Left ventricle myocardium inferior (tissue), 1 donor: ENCODE measurements at regions not wholly inside any gene's neighbourhood (a gene's known extent, or its start where the extent isn't known, plus 50 kb on each side); places are given as distances from the start of the nearest gene placed in this dataset.

ENCODE experiments used
- DNase-seq: peaks from one replicate; pipeline ENCODE4 v3.0.0-alpha.2; 2020
- H3K27ac ChIP-seq: fragments of 200-600 bp; replicated peaks from 2 replicates; pipeline ENCODE4 v1.8.0; 2021
- H3K27me3 ChIP-seq: fragments of 200-600 bp; 2 replicates; pipeline ENCODE4 v1.8.0; 2021; ENCODE audit warnings: low read depth
- H3K36me3 ChIP-seq: fragments of 200-600 bp; 2 replicates; pipeline ENCODE4 v1.8.0; 2021
- H3K4me1 ChIP-seq: fragments of 200-600 bp; 2 replicates; pipeline ENCODE4 v1.8.0; 2021
- H3K4me3 ChIP-seq: fragments of 200-600 bp; 2 replicates; pipeline ENCODE4 v1.8.0; 2021; ENCODE audit warnings: mild to moderate bottlenecking, moderate library complexity
- H3K9me3 ChIP-seq: fragments of 200-600 bp; replicated peaks from 2 replicates; pipeline ENCODE4 v1.8.0; 2021
- CTCF ChIP-seq: fragments of 200-600 bp; IDR thresholded peaks from 2 replicates; pipeline ENCODE4 v1.8.0; 2021; ENCODE audit warnings: antibody characterized with exemption, mild to moderate bottlenecking, borderline replicate concordance
- intact Hi-C: fragments of 100-400 bp; cut with micrococcal nuclease; formaldehyde crosslinking; loops from one replicate; pipeline ENCODE4 v1.11.0; 2022
- donor health status: DM: no; HTN: yes; CAD: no; lungs with severe emphysema.

- Histone ChIP-seq H3K36me3 (no peaks in the 10 kb centered on the region), H3K4me1 (no peaks in the 10 kb centered on the region), H3K27me3 (no peaks in the 10 kb centered on the region), H3K9me3 (no peaks in the 10 kb centered on the region), H3K4me3 (no peak overlapping the region), H3K27ac (no peak overlapping the region)
- DNase-seq: no peak
- intact Hi-C loops: no loop called here
- TF ChIP-seq CTCF: no peak
Measured at GRCh38 chrX:11059933-11060332, 51.2 kb upstream of the HCCS start.
